K562 (cell line): ENCODE measurements at regions not wholly inside any gene's neighbourhood (a gene's known extent, or its start where the extent isn't known, plus 50 kb on each side); places are given as distances from the start of the nearest gene placed in this dataset.

ENCODE experiments used
- ATAC-seq: fragments of 200-7000 bp; cut with Tn5 transposase; 3 replicates; pipeline ENCODE4 v1.9.1; 2020; ENCODE audit warnings: moderate library complexity
- BruUV-seq: library from RNA; stranded (reverse); fragments of 400-500 nt; replicated peaks from 2 replicates; lab custom pipeline; 2021; lab: Mats Ljungman, UMichigan
- CTCF ChIA-PET: fragments of 300-600 bp; formaldehyde crosslinking; extraction: SDS; loops from one replicate; lab custom pipeline; 2021; ENCODE audit warnings: low intra/inter-chr PET ratio; lab: Yijun Ruan, JAX
- POLR2A ChIA-PET: fragments of 300-600, 350-650 bp; sonication (Branson Sonifier 250); formaldehyde crosslinking; extraction: SDS; loops from one replicate; lab custom pipeline; 2021; ENCODE audit warnings: antibody characterized with exemption, inconsistent platforms; lab: Yijun Ruan, JAX
- DNase-seq, 4 experiments: peaks; one replicate each; pipeline versions ENCODE4 v3.0.0 to v3.0.0-alpha.2; 2011 to 2018; ENCODE audit warnings: low spot score in 3 of 4, mixed read lengths in 3 of 4; ENCODE audit errors: extremely low read depth in 1 of 4
- FAIRE-seq: peaks from 2 replicates; lab custom pipeline; 2011; peaks lifted over from hg19 to GRCh38; lab: Jason Lieb, UNC
- H2AFZ ChIP-seq: 2 replicates; pipeline ENCODE4 v1.6.0; 2011; ENCODE audit warnings: low read depth, low read length, control low read depth, inconsistent platforms
- H3K27ac ChIP-seq: fragments of 200-600 bp; 3 replicates; pipeline ENCODE4 v1.8.0; 2011; ENCODE audit warnings: low read depth, mild to moderate bottlenecking, control low read depth, inconsistent platforms, low read length, moderate library complexity, mixed read lengths; ENCODE audit errors: extremely low read depth
- H3K27me3 ChIP-seq, 2 experiments: fragments of 300-600 bp in 1 of 2; 2 replicates in 1 of 2; 3 replicates in 1 of 2; pipeline versions ENCODE4 v1.6.0 to v1.8.0; 2011; ENCODE audit warnings: inconsistent platforms in 2 of 2, low read length in 2 of 2, mild to moderate bottlenecking in 1 of 2, mixed read lengths in 1 of 2, moderate library complexity in 1 of 2; ENCODE audit not compliant: control insufficient read depth in 2 of 2, insufficient read depth in 2 of 2
- H3K36me3 ChIP-seq: fragments of 300-600 bp; 3 replicates; pipeline ENCODE4 v1.8.0; 2011; ENCODE audit warnings: mild to moderate bottlenecking, low read length, inconsistent platforms; ENCODE audit not compliant: control insufficient read depth, insufficient read depth
- H3K4me1 ChIP-seq, 2 experiments: fragments of 200-600 bp in 1 of 2; replicated peaks in 1 of 2; 2 replicates in 1 of 2; 3 replicates in 1 of 2; pipeline versions ENCODE4 v1.5.1 to v1.8.0; 2011; ENCODE audit warnings: inconsistent platforms in 2 of 2, low read length in 2 of 2, mild to moderate bottlenecking in 1 of 2, mixed read lengths in 1 of 2, moderate library complexity in 1 of 2; ENCODE audit not compliant: control insufficient read depth in 2 of 2, insufficient read depth in 2 of 2
- H3K4me2 ChIP-seq: 2 replicates; pipeline ENCODE4 v1.6.1; 2011; ENCODE audit warnings: low read length, control low read depth, inconsistent platforms, mixed read lengths; ENCODE audit not compliant: insufficient read depth
- H3K4me3 ChIP-seq: fragments of 200-600 bp; sonication (generic), shearing (Covaris generic); 2 replicates; pipeline ENCODE4 v1.5.1; 2016; ENCODE audit warnings: control low read depth, inconsistent platforms
- H3K79me2 ChIP-seq: fragments of 200-600 bp; 3 replicates; pipeline ENCODE4 v1.8.0; 2011; ENCODE audit warnings: low read length, inconsistent platforms; ENCODE audit not compliant: control insufficient read depth, insufficient read depth
- H3K9ac ChIP-seq, 2 experiments: 2 replicates each; pipeline versions ENCODE4 v1.6.0 to v1.6.1; 2011; ENCODE audit warnings: low read depth in 2 of 2, low read length in 2 of 2, control low read depth in 1 of 2, inconsistent platforms in 1 of 2, mild to moderate bottlenecking in 1 of 2, mixed read lengths in 1 of 2; ENCODE audit not compliant: insufficient read depth in 1 of 2
- H3K9me1 ChIP-seq: one replicate; pipeline ENCODE4 v1.6.0; 2011; ENCODE audit warnings: inconsistent platforms, mild to moderate bottlenecking, low read length, moderate library complexity; ENCODE audit not compliant: control insufficient read depth, insufficient read depth
- H3K9me3 ChIP-seq: replicated peaks from 2 replicates; pipeline ENCODE4 v1.5.1; 2011; ENCODE audit warnings: low read depth, low read length, inconsistent platforms; ENCODE audit not compliant: control insufficient read depth, insufficient read depth
- H4K20me1 ChIP-seq: replicated peaks from 2 replicates; pipeline ENCODE4 v1.6.1; 2011; ENCODE audit warnings: low read length, inconsistent platforms, mixed read lengths; ENCODE audit not compliant: control insufficient read depth, insufficient read depth
- CHD2 ChIP-seq: IDR thresholded peaks from 2 replicates; pipeline ENCODE4 v1.6.1; 2011; ENCODE audit warnings: low read depth, low read length
- FOXK1 ChIP-seq: sonication (generic); formaldehyde crosslinking; IDR thresholded peaks from 2 replicates; pipeline ENCODE4 v1.8.0; 2022; ENCODE audit warnings: missing genetic modification reagents, mild to moderate bottlenecking, borderline replicate concordance
- GATAD2B ChIP-seq: fragments of 450-650 bp; IDR thresholded peaks from 2 replicates; pipeline ENCODE4 v1.6.1; 2017; ENCODE audit warnings: mild to moderate bottlenecking, borderline replicate concordance
- IFI16 ChIP-seq: fragments of 250-450 bp; sonication (Bioruptor Pico); IDR thresholded peaks from 2 replicates; pipeline ENCODE4 v2.1.2; 2022; ENCODE audit warnings: mild to moderate bottlenecking, inconsistent platforms
- MTA1 ChIP-seq: fragments of 450-650 bp; IDR thresholded peaks from 2 replicates; pipeline ENCODE4 v1.6.1; 2017; ENCODE audit warnings: borderline replicate concordance
- NFXL1 ChIP-seq: fragments of 450-650 bp; formaldehyde crosslinking; IDR thresholded peaks from 2 replicates; pipeline ENCODE4 v1.4.0; 2021; ENCODE audit warnings: mild to moderate bottlenecking
- SIRT6 ChIP-seq: IDR thresholded peaks from one replicate; pipeline ENCODE4 v1.6.1; 2012; ENCODE audit warnings: low read depth, mild to moderate bottlenecking, control low read depth, inconsistent platforms, low read length, moderate library complexity
- SNRNP70 ChIP-seq: fragments of 200-400 bp; formaldehyde crosslinking; optimal IDR thresholded peaks from 2 replicates; pipeline ENCODE3; 2017; ENCODE audit warnings: low read depth, low read length
- SUPT5H ChIP-seq: fragments of 450-650 bp; IDR thresholded peaks from 2 replicates; pipeline ENCODE4 v1.6.1; 2016
- YY1 ChIP-seq, 3 experiments: IDR thresholded peaks; 2 replicates each; pipeline ENCODE4 v1.6.1; 2011; ENCODE audit warnings: low read length in 2 of 3, mild to moderate bottlenecking in 2 of 3, moderate library complexity in 2 of 3, borderline replicate concordance in 1 of 3, control low read depth in 1 of 3, low read depth in 1 of 3; ENCODE audit not compliant: insufficient read depth in 3 of 3, insufficient replicate concordance in 2 of 3, control insufficient read depth in 1 of 3, insufficient read length in 1 of 3; ENCODE audit errors: extremely low read depth in 1 of 3
- ZBTB1 ChIP-seq: sonication (generic); formaldehyde crosslinking; IDR thresholded peaks from 2 replicates; pipeline ENCODE4 v1.8.1; 2023; ENCODE audit warnings: missing genetic modification reagents, low read depth, mild to moderate bottlenecking, borderline replicate concordance
- ZKSCAN3 ChIP-seq: fragments of 250-450 bp; sonication (Bioruptor Pico); IDR thresholded peaks from 2 replicates; pipeline ENCODE4 v1.4.0; 2020
- ZNF699 ChIP-seq: fragments of 250-450 bp; sonication (Bioruptor Pico); IDR thresholded peaks from 2 replicates; pipeline ENCODE4 v1.8.0; 2021; ENCODE audit warnings: mild to moderate bottlenecking, moderate library complexity; ENCODE audit not compliant: insufficient replicate concordance
- ZNF77 ChIP-seq: fragments of 250-450 bp; sonication (Bioruptor Pico); IDR thresholded peaks from 2 replicates; pipeline ENCODE4 v1.5.0; 2020
- ZNF830 ChIP-seq: fragments of 250-450 bp; sonication (Bioruptor Pico); IDR thresholded peaks from 2 replicates; pipeline ENCODE4 v1.5.0; 2021; ENCODE audit warnings: mild to moderate bottlenecking
- WGBS: fragments of 100-300 bp; shearing (Covaris generic); methylation state at CpG from one replicate; pipeline ENCODE4 v1.1.6; 2016; ENCODE audit warnings: low coverage, mixed read lengths; ENCODE audit not compliant: insufficient coverage; ENCODE audit errors: missing lambda C conversion rate; 5-methylcytosine and 5-hydroxymethylcytosine counted together
- in situ Hi-C: fragments of 300-500 bp; cut with MboI; formaldehyde crosslinking; loops from 4 replicates; pipeline ENCODE4 v1.15.0; 2018; ENCODE audit warnings: inconsistent platforms, mixed read lengths
- intact Hi-C: fragments of 100-400 bp; cut with micrococcal nuclease; formaldehyde crosslinking; loops from 2 replicates; pipeline ENCODE4 v1.14.2; 2022

- no peaks in the 10 kb centered on the region for H3K27me3 ChIP-seq
- in situ Hi-C loops (no loop called here), intact Hi-C loops (no loop called here)
- no peaks in the 10 kb centered on the region for H3K4me1 ChIP-seq
- no TSS peak for BruUV-seq
- TF ChIP-seq ZKSCAN3 (no peak), ZNF77 (CRISPR knock-in tag) (no peak), CHD2 (no peak), YY1 (IDR thresholded peaks at IDR 0.05; ENCODE audit: borderline replicate concordance in 1 of 3, control insufficient read depth in 1 of 3, extremely low read depth in 1 of 3, insufficient read depth in 3 of 3, insufficient read length in 1 of 3, insufficient replicate concordance in 2 of 3, low read depth in 1 of 3, low read length in 2 of 3) (no peak), MTA1 (no peak), FOXK1 (CRISPR knock-in tag) (no peak), IFI16 (CRISPR knock-in tag) (no peak), SIRT6 (no peak), NFXL1 (CRISPR knock-in tag) (no peak), ZNF830 (CRISPR knock-in tag) (no peak), SNRNP70 (no peak), GATAD2B (no peak), SUPT5H (no peak), ZBTB1 (CRISPR knock-in tag) (no peak), ZNF699 (no peak)
- H3K79me2 ChIP-seq = no peaks in the 10 kb centered on the region
- no peak overlapping the region for H3K4me2 ChIP-seq
- ChIA-PET POLR2A (no interaction called here), CTCF (no interaction called here)
- ATAC-seq = no peak
- 0% methylated on average over 1 of the region's 1 CpG for WGBS
- no peaks in the 10 kb centered on the region for H3K36me3 ChIP-seq
- H4K20me1 ChIP-seq = no peaks in the 10 kb centered on the region
- no peaks in the 10 kb centered on the region for H3K9me3 ChIP-seq
- H3K9me1 ChIP-seq = no peaks in the 10 kb centered on the region
- no peak for FAIRE-seq
- no peak overlapping the region for H3K4me3 ChIP-seq
- DNase-seq = no peak
- H3K9ac ChIP-seq = no peak overlapping the region
- no peak overlapping the region for H3K27ac ChIP-seq
- H2AFZ ChIP-seq = no peak overlapping the region
Measured at GRCh38 chr9:115531410-115532125, 413.6 kb upstream of the TNC start.
